ENCODE measurements at regions not wholly inside any gene's neighbourhood (a gene's known extent, or its start where the extent isn't known, plus 50 kb on each side); places are given as distances from the start of the nearest gene placed in this dataset.
"Not testable (repeated sequence)": the region's sequence is repeated elsewhere in the genome, so short reads cannot be mapped to it uniquely, and the experiment has no call there.

DNA sequence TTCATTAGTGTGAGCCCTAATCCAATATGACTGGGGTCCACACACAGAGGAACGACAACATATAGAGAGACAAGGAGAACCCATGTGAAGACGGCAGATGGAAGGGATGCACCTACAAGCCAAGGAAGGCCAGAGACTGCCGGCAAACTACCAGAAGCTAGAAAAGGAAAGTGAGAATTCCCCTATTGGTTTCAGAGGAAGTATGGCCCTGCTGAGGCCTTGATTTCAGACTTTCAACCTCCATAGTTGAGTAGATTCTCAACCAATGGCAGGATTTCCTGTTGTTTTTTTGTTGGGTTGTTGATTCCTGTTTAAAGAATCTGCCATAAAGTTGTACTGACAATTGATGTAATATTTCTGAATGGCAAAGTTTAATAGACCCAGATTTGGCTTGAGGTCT lies 241.5 kb downstream of the SATB2 start:
- DNase-seq: no peak

GRCh38 chr2:199207011-199207410 lies 250.7 kb downstream of the SATB2 start:
- DNase-seq: no peak

GRCh38 chr2:199206536-199206935 lies 251.2 kb downstream of the SATB2 start:
- DNase-seq: no peak

- DNase-seq: no peak
These were observed 254.8 kb downstream of the SATB2 start for GRCh38 chr2:199202964-199203363.

DNA sequence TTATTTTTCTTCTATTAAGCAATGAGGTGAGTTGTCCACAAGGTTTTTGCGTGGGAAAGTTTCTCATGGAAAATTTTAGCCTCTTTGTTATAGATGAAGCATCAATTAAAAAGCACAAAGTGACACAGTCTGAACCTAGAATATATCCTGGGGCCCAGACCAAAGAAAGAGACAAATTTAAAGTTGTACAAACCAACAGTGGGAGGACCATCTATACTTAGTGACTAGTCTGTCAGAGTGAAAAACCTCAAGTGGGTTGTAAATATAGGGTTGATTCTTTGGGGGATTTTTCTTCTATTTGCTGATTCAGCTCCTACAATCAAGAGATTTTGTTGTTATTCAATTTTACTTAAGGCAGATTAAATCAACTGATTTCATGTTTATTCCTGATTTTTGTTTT lies 256.2 kb downstream of the SATB2 start:
- no peak for DNase-seq

- DNase-seq: no peak
These were observed 257.9 kb downstream of the SATB2 start for GRCh38 chr2:199199797-199200196.

DNA sequence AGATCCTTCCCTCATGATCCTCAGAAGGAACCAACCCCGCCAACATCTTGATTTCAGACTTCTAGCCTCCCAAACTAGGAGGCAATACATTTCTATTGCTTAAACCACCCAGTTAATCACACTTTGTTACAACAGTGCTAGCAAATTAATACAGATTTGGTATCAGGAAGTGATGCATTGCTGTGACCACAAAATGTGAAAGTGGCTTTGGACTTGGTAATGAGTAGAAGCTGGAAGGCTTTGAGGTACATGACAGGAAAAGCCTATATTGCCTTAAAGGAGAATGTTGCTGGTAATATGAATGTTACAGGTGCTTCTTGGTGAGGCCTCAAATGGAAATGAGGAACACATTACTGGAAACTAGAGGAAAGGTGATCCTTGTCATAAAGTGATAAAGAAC lies 260.3 kb downstream of the SATB2 start:
- no peak for DNase-seq

DNA sequence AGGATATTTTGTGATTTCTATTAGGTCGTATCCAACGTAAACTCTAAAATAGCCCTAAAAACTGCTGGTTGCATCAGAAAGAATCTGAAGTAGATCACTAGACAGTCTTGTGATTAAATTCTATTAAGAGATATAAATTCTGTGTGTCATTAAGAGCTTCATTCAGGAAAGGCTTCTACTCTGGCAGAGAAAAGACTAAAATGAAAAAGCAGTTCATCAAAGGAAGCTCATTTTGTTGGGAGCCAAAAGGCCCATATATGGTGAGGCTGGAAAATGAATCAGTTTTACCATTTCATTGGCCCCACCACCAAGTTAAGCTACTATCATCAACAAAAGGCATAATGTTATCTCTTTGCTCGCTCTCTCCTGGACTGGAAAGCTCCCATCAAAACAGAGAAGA lies 261.1 kb downstream of the SATB2 start:
- no peak for DNase-seq

DNA sequence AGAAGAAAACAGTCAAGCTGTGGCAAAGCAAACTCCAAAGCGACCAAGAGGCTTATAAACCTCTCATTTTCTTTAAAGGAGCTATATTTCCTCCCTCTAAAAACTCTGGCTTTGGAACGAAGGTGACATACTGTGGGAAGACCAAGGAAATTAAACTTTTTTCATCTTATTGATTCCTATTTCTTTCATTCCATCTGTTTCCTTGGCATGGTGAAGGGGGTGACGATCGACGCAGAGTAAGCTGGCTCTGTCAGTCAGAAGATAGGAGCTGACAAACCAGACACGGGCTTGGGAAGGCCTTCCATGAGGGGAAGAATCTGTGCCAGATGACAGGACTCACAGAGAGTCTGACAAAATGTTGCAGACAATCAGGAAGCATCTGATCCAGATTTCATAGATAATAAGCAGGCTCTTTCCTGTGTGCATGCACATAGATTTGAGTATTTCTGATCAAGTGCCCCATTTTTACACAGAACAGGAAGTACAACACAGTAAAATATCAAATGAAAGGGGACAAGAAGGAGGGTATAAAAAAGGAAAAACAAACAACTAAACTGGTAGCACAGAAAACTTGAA lies 261.7 kb downstream of the SATB2 start:
- DNase-seq: no peak

DNA sequence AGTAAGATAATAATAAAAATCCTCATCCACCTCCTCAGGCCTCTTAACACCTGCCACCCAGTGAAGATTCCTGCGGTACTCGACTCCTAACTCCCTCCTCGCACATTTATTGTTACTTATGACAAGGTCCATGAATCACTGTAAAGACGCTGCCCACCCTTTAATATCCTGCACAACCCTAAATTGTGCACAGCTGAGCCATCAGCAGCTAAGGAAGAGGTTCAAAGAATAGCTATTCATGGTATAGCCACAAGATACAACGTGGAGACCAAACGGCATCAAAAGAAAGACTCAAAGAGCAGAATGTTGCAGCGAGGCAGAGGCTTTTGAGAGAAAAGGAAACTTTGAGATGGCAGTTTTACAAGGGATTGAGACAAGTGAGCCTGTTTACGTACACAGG lies 266.3 kb downstream of the SATB2 start:
- no peak for DNase-seq

- no peak for DNase-seq
These were observed 268.5 kb downstream of the SATB2 start for GRCh38 chr2:199189229-199189628.

DNA sequence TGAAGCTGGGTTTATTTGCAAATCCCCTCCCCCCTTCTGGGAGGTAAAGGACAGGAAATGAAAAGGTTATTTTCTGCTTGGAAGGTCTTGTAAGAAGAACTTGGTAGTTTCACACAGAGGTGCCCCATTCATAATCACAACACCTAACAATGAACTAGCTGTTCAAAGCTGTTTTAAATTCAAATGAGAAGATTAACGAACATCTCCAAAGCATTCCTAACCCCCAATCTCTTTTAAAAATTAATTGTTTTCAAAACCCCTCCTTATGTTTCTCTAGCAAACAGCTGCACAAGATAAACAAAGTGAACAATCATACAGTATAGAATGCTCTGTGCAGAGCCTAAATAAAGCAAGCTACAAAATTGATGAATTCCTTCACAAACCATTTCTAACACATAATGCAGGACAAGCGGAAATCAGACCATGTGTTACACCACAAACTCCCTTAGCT lies 271.4 kb downstream of the SATB2 start:
- DNase-seq: no peak

DNA sequence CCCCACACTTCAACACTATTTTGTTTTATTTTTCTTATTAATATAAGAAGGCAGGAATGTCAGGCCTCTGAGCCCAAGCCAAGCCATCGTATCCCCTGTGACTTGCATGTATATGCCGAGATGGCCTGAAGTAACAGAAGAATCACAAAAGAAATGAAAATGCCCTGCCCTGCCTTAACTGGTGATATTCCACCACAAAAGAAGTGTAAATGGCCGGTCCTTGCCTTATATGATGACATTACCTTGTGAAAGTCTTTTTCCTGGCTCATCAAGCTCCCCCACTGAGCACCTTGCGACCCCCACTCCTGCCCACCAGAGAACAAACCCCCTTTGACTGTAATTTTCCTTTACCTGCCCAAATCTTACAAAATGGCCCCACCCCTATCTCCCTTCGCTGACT lies 272.6 kb downstream of the SATB2 start:
- not testable (repeated sequence) for DNase-seq

- DNase-seq: no peak
These were observed 293.9 kb downstream of the SATB2 start for GRCh38 chr2:199163613-199164458.

- no peak for DNase-seq
These were observed 296.9 kb downstream of the SATB2 start for GRCh38 chr2:199160677-199161465.

DNA sequence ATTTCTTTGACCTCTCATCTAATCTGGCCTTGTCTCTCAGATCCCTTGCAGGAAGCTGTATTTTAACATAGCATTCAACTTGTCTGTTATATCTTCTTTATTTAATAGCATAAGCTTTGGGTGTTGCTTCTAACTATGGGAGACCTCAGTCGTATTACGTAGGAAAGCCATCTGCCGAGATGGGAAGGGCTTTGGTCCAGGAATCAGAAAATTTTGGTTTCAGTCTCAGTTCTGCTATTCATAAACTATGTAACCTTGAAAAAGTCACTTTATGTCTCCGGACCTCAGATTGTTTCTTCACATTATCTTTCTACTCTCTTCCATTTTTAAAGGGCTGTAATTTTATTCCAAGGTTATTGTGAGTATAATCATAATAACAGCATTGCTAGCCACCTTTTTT lies 297.7 kb downstream of the SATB2 start:
- no peak for DNase-seq

DNA sequence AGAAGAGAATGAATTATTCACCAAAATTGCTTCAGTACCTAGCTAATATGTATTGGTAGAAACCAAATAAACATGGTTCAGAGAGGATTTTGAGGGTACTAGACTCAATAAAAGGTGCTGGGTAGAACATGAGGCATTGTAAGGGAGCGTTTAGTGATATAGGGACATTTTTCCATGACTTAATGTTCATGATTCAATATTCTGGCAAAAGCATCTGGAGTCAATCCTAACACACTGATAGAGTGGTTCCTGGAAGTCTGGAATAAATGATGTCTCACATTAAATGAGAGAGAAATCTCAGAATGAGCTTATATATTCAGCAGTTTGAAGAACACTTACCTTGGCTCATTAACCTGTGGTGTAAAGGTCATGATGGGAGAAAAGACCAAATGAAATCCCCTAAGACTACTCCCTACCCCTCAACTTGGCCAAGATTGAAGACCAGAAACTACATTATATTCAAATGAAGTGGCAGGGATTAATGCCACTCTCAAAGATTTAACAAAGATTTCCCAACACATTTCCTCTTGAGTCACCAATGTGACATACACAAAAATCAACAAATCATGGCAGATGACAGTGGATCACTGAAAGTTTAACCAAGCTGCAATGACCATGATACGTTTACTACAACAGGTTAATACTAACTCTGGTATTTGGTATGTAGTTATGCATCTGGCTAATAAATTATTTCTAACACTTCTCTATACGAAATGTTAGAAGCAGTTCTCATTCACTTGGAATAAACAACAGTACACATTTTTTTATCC lies 309.5 kb downstream of the SATB2 start:
- no peak for DNase-seq

DNA sequence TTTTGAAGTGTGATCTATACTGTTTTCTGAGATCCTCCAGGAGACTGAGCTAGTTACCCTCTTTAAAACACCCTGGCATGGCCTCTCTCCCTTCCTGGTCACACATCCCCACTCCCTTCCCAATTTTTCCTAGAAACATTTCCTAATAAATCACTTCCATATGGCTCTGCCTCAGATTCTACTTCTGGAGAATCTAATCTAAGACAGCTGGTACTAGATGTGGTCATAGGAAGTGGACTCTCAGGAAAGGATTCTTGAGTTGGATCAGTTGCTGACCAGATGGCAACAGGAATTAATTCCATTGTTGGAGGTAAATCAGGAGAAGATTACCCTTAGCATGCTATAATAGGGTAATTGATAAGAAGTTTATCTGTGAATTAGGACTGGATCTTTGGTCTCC lies 310.5 kb downstream of the SATB2 start:
- DNase-seq: no peak

GRCh38 chr2:199144546-199144945 lies 313.2 kb downstream of the SATB2 start:
- DNase-seq: no peak

- no peak for DNase-seq
These were observed 313.7 kb downstream of the SATB2 start for GRCh38 chr2:199144036-199144435.

DNA sequence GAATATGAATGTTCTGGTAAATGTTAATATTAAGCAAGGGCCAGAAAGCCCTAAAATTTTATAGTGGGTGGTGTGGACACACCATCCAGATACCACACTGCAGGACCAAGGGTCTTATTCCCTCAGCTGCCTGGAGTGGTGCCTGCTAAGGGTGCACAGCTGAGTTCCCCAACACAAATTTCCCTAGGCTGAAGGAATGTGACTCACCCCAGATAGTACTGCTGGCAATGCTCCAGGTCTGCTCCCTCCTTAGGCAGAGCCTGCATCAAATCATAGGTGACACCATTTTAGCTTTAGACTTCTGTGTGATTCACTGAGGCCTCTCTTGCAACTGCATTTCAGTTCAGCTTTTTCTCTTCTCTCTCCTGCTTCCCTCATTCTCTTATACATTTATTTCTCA lies 321.1 kb downstream of the SATB2 start:
- no peak for DNase-seq

- no peak for DNase-seq
These were observed 321.5 kb downstream of the SATB2 start for GRCh38 chr2:199136242-199136641.

GRCh38 chr2:199131876-199132275 lies 325.9 kb downstream of the SATB2 start:
- no peak for DNase-seq
